Hepatocyte (in vitro differentiated cells): ENCODE measurements at regions not wholly inside any gene's neighbourhood (a gene's known extent, or its start where the extent isn't known, plus 50 kb on each side); places are given as distances from the start of the nearest gene placed in this dataset.

Source experiments
- DNase-seq: peaks from one replicate; pipeline ENCODE4 v3.0.0-alpha.2; 2016; ENCODE audit warnings: low spot score
- H2AFZ ChIP-seq: fragments of 200-600 bp; sonication (generic); 2 replicates; pipeline ENCODE4 v1.6.0; 2016; ENCODE audit warnings: antibody characterized with exemption, mild to moderate bottlenecking
- H3K27ac ChIP-seq: fragments of 200-600 bp; sonication (generic); 2 replicates; pipeline ENCODE4 v1.5.1; 2016; ENCODE audit warnings: mild to moderate bottlenecking
- H3K27me3 ChIP-seq: fragments of 200-600 bp; sonication (generic); 2 replicates; pipeline ENCODE4 v1.6.1; 2016
- H3K36me3 ChIP-seq: fragments of 200-600 bp; sonication (generic); replicated peaks from 2 replicates; pipeline ENCODE4 v1.5.1; 2016; ENCODE audit warnings: low read depth; ENCODE audit not compliant: insufficient read depth
- H3K4me1 ChIP-seq: fragments of 200-600 bp; sonication (generic); 2 replicates; pipeline ENCODE4 v1.5.1; 2016; ENCODE audit warnings: mild to moderate bottlenecking, moderate library complexity; ENCODE audit not compliant: insufficient read depth
- H3K4me2 ChIP-seq: fragments of 200-600 bp; sonication (generic); 2 replicates; pipeline ENCODE4 v1.6.0; 2016
- H3K4me3 ChIP-seq: fragments of 200-600 bp; sonication (generic); 2 replicates; pipeline ENCODE4 v1.5.1; 2016; ENCODE audit warnings: mild to moderate bottlenecking
- H3K79me2 ChIP-seq: fragments of 200-600 bp; sonication (generic); 2 replicates; pipeline ENCODE4 v1.6.0; 2017; ENCODE audit warnings: mild to moderate bottlenecking
- H3K9me2 ChIP-seq: fragments of 200-600 bp; sonication (generic); replicated peaks from 2 replicates; pipeline ENCODE4 v1.6.0; 2017; ENCODE audit warnings: mild to moderate bottlenecking; ENCODE audit not compliant: insufficient read depth
- H3K9me3 ChIP-seq: fragments of 200-600 bp; sonication (generic); 2 replicates; pipeline ENCODE4 v1.5.1; 2016; ENCODE audit warnings: low read depth, mild to moderate bottlenecking
- H4K20me1 ChIP-seq: fragments of 200-600 bp; sonication (generic); 2 replicates; pipeline ENCODE4 v1.6.0; 2016; ENCODE audit warnings: mild to moderate bottlenecking; ENCODE audit not compliant: insufficient read depth, poor library complexity, severe bottlenecking
- CTCF ChIP-seq: fragments of 200-600 bp; sonication (generic); IDR thresholded peaks from 2 replicates; pipeline ENCODE4 v1.5.1; 2016; ENCODE audit warnings: antibody characterized with exemption, mild to moderate bottlenecking; ENCODE audit not compliant: poor library complexity
- EZH2 ChIP-seq: fragments of 200-600 bp; sonication (generic); IDR thresholded peaks from 2 replicates; pipeline ENCODE4 v1.6.1; 2016; ENCODE audit warnings: antibody characterized with exemption, mild to moderate bottlenecking, borderline replicate concordance
- EZH2phosphoT487 ChIP-seq: fragments of 200-600 bp; sonication (generic); IDR thresholded peaks from one replicate; pipeline ENCODE4 v1.6.1; 2018; ENCODE audit warnings: antibody characterized with exemption, mild to moderate bottlenecking, low read depth, moderate library complexity; ENCODE audit not compliant: unreplicated experiment, severe bottlenecking
- WGBS: methylation state at CpG from one replicate; pipeline ENCODE4 v1.1.6; 2016; ENCODE audit warnings: low lambda C conversion rate; ENCODE audit errors: missing lambda C conversion rate; 5-methylcytosine and 5-hydroxymethylcytosine counted together

- Histone ChIP-seq H4K20me1 (no peaks in the 10 kb centered on the region), H3K4me3 (no peak overlapping the region), H3K79me2 (no peaks in the 10 kb centered on the region), H3K27me3 (no peaks in the 10 kb centered on the region), H3K9me3 (no peaks in the 10 kb centered on the region), H3K27ac (no peak overlapping the region), H3K36me3 (no peaks in the 10 kb centered on the region), H3K4me1 (peaks cover 3% of the 10 kb centered on the region), H3K9me2 (no peaks in the 10 kb centered on the region), H3K4me2 (no peak overlapping the region), H2AFZ (no peak overlapping the region)
- DNase-seq = peak; percentile 27
- 53% methylated on average over 8 of the region's 8 CpGs for WGBS
- TF ChIP-seq EZH2 (no peak), EZH2phosphoT487 (no peak), CTCF (peak; percentile 67)
Measured at GRCh38 chr10:53209944-53210611, 437.5 kb upstream of the MBL2 start.

DNA sequence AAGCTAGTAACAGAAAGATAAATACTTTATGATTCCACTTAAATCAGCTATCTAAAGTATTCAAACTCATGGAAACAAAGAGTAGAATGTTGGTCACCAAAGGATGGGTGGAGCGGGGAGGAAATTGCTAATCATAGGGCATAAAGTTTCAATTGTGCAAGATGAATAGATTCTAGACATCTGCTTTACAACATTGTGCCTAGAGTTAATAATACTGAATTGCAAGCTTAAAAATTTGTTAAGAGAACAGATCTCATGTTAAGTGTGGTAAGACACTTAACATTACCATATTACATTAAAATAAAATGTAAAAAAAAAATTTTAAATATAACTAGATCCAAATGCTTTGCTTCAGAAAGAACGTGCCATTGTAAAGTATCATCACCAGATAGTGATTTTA lies 411.1 kb upstream of the MBL2 start:
- no peak for TF ChIP-seq CTCF
- no peak for TF ChIP-seq EZH2
- TF ChIP-seq EZH2phosphoT487 = no peak
- no peaks in the 10 kb centered on the region for H3K4me1 ChIP-seq
- no peaks in the 10 kb centered on the region for H3K9me2 ChIP-seq
- H3K27ac ChIP-seq = no peak overlapping the region
- no peaks in the 10 kb centered on the region for H3K27me3 ChIP-seq
- H3K79me2 ChIP-seq = no peaks in the 10 kb centered on the region
- no peaks in the 10 kb centered on the region for H4K20me1 ChIP-seq
- 89% methylated on average over 2 of the region's 2 CpGs for WGBS
- no peak overlapping the region for H2AFZ ChIP-seq
- no peaks in the 10 kb centered on the region for H3K36me3 ChIP-seq
- no peak overlapping the region for H3K4me3 ChIP-seq
- no peaks in the 10 kb centered on the region for H3K9me3 ChIP-seq
- no peak overlapping the region for H3K4me2 ChIP-seq
- DNase-seq = no peak

DNA sequence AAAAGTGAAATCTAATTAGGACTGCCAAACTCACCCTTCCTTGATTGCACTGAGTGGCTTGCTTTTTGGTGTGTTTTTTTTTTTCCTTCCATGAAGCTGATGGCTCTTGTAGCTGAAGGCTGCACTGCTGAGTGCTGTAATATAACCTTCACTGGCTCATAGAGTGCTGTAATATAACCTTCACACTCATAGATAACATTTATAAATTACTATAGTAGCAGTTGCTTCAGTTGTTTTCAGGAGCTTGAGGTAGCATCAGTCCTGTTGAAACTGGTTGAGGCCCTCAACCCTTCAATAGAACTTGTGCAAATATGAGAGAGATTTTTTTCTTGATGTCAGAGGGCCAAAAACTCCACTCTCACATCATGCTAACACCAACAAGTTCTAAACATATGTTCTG lies 404.9 kb upstream of the MBL2 start:
- no peak for DNase-seq
- Histone ChIP-seq H3K4me2 (no peak overlapping the region), H3K79me2 (no peaks in the 10 kb centered on the region), H3K4me3 (no peak overlapping the region), H4K20me1 (no peaks in the 10 kb centered on the region), H3K4me1 (no peaks in the 10 kb centered on the region), H3K9me3 (no peaks in the 10 kb centered on the region), H3K27ac (no peak overlapping the region), H3K9me2 (no peaks in the 10 kb centered on the region), H3K27me3 (no peaks in the 10 kb centered on the region), H3K36me3 (no peaks in the 10 kb centered on the region), H2AFZ (no peak overlapping the region)
- no peak for TF ChIP-seq EZH2

DNA sequence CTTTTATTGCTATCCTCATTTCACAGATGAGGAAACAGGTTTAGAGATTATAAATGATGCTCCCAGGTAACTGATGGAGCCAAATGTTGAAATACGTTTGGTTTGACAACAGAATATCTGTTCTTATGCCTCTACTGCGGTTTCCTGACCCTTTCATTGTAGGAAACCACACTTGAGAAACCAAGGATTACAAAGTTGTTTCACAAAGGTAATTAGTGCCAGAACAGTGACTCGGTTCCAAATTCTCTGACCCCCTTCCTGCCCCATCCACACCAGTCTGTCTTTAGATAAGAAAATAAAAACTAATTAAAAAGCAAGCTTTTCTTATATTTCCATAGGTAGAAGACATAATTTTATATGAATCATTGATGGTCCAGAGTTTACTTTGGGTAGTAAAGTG lies 393.7 kb upstream of the MBL2 start:
- no peaks in the 10 kb centered on the region for H3K9me2 ChIP-seq
- no peak overlapping the region for H3K27ac ChIP-seq
- no peak overlapping the region for H3K4me2 ChIP-seq
- H3K36me3 ChIP-seq = no peaks in the 10 kb centered on the region
- no peaks in the 10 kb centered on the region for H3K79me2 ChIP-seq
- H3K4me3 ChIP-seq = no peak overlapping the region
- TF ChIP-seq EZH2 = no peak
- no peak for TF ChIP-seq CTCF
- no peak for TF ChIP-seq EZH2phosphoT487
- H3K4me1 ChIP-seq = no peaks in the 10 kb centered on the region
- H2AFZ ChIP-seq = no peak overlapping the region
- WGBS = 84% methylated on average over 3 of the region's 3 CpGs
- no peak for DNase-seq
- no peaks in the 10 kb centered on the region for H4K20me1 ChIP-seq
- H3K9me3 ChIP-seq = no peaks in the 10 kb centered on the region
- H3K27me3 ChIP-seq = no peaks in the 10 kb centered on the region
